H4 (cell line): ENCODE measurements at regions not wholly inside any gene's neighbourhood (a gene's known extent, or its start where the extent isn't known, plus 50 kb on each side); places are given as distances from the start of the nearest gene placed in this dataset.
"Not testable (repeated sequence)": the region's sequence is repeated elsewhere in the genome, so short reads cannot be mapped to it uniquely, and the experiment has no call there.

Source experiments
- DNase-seq: peaks from one replicate; pipeline ENCODE4 v3.0.0-alpha.2; 2015; ENCODE audit warnings: low spot score

DNA sequence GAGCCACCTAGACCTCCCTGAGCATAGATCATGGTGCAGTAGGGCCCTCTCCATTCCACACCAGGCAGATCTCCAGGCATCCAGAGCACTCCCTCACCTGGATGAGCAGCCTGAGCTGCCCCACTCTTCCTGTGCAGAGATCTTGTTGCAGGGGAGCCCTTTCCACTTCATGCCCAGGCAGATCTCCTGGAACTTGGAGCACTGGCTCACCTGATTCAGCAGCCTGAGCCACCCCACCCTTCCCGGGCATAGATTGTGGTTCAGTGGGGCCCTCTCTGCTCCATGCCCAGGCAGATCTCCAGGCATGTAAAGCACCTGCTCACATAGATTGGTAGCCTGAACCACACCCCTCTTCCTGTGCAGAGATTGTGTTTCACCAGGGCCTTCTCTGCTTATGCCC, 78.0 kb downstream of the SEC16B start:
- no peak for DNase-seq

DNA sequence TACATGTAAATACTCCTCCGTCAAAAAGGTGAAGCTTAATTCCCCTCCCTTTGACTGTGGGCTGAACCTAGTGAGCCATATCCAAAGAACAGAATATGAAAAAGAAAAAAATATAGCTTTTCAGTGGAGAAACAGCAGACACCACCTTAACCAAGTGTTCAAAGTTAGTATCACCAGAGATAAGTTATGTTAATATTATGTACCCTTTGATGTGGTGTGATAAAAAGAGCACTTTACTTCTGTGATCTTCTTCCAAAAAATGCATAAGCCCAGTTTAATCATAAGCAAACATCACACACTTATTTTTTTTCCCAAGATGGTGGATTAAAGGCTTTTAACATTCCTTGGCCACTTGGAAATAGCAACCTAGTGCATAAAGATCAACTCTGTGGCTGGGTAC, 79.4 kb downstream of the SEC16B start:
- no peak for DNase-seq

- no peak for DNase-seq
Observed at GRCh38 chr1:177884479-177885021, 85.3 kb downstream of the SEC16B start.

GRCh38 chr1:177883581-177883980, 86.3 kb downstream of the SEC16B start:
- no peak for DNase-seq

GRCh38 chr1:177880339-177880891, 89.4 kb downstream of the SEC16B start:
- no peak for DNase-seq

DNA sequence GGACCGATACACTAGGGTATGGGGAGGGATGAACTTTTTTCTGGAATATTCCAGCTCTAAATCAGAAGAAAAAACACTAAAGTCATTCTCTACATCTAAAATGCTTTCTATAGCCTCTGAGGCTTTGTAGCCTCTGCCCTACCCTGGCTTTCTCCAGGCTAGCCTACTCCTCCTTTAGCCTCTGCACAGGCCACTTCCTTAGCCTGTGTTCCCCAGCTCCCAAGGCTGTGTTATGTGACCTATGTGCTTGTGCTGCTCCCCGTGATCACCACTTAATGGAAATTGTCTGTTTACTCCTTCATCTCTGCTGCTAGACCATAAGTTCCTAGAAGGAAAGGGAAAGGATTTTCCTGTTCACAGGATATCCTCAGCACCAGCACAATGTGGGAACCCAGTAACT, 92.8 kb downstream of the SEC16B start:
- DNase-seq, result no peak

DNA sequence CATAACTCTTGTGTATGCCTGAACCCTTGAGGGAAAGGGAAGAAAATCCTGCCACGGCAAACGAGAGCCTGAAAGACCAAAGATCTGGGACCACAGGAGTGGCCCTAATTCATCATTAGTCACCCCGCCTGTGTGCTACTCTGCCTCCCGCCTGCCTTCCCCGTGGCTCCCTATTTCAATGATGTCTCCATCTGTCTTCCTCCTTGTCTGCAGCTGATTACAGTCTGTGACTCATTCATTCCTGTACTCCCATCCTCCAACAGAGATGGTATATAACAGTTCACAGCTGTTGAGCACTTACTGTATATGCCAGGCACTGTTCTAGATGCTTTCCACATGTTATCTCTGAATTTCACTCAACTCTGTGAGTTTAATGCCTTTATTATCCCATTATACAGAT, 96.6 kb downstream of the SEC16B start:
- no peak for DNase-seq

DNA sequence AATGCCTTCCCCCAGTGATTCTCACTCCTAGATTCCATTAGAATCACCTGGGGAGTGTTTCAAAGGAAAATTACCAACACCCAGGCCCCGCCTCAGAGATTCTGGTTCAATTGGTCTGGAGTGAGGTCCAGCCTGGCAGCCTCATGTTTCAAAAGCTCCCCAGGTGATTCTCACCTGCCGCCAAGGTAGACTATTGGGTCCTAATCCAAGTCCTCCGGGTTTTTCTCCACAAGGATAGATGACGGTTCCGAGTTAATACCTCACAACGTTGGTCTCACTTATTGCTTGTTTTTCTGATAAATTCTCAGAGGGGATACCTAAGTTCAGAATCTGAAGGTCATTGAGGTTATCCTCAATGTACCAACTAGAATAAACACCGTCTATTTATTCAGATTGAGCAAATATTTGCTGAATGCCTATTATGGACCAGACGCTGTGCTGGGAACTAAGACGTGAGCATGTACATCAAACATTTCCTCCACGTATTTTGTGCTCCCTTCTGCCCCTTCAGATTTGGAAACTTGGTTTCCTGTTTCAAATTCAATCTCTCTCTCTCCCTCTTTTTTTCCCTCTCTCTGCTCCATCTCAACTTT, 97.5 kb downstream of the SEC16B start:
- no peak for DNase-seq

GRCh38 chr1:177871613-177872307, 98.1 kb downstream of the SEC16B start:
- DNase-seq, result no peak

DNA sequence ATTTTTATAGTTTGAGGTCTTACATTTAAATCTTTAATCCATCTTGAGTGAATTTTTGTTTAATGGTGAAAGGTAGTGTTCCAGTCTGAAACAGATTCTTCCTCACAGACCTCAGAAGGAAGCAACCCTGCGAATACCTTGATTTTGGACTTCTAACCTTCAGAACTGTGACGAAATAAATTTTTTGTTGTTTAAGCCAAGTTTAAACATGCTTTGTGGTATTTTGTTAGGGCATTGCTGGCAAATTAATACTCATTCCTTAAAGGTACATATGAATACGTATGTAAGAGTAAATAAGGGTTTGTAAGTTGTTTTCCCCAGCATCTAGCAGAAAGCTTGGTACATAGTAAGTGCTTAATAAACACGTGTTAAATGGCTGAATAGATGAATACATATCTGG, 100.3 kb downstream of the SEC16B start:
- no peak for DNase-seq

GRCh38 chr1:177869011-177869410, 100.8 kb downstream of the SEC16B start:
- DNase-seq, result not testable (repeated sequence)

DNA sequence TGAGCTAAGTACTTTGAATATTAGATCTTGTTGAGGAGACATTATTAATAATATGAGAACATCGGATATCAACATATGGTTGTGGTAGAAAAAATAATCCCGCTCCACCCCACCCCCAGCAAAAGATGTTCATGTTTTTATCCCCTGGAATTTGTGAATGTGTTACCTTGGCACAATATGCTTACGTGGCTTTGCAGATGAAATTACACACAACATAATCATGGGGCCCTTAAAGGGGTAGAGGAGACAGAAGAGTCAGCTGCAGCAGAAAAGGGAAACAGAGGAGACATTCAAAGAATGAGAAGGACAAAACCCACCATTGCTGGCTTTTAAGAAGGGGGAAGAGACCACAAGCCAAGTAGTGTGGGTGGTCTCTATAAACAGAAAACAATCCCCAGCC, 104.1 kb downstream of the SEC16B start:
- no peak for DNase-seq

GRCh38 chr1:177864538-177865305, 105.1 kb downstream of the SEC16B start:
- no peak for DNase-seq

DNA sequence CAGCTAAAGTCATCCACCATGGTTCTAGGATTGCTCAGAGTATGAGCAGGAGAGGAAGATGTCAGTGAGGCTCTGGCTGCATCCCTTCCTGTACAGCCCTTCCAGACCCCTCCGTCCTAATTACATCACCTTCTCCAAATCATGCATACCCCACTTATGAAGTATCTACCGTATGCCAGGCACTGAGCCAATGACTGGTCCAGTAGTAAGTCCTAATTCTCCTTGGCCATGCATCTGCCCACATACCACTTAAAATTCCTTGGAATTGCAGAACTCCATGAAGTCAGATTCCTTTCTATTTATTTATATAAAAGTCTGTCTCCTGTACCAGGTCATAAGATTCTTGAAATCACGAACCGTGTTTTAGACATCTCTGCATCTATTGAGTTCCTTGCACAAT, 106.1 kb downstream of the SEC16B start:
- DNase-seq, result no peak

GRCh38 chr1:177862916-177863315, 106.9 kb downstream of the SEC16B start:
- no peak for DNase-seq

DNA sequence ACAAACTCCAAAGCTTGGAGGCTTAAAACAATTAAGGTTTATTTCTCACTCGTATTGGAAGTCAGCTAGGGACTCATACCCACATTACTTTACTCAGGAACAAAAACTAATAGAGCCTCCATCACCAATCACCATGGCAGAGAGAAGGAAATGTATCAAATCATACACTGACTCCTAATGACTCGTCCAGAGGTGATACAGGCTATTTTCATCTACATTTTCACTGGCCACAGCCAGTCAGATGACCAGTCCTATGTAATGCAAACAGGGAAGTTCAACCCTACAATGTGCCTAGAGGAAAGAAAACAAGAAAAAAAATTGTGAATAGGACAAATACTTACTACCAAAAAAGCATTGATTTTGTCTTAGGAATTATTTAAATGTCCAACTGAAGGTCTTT, 110.3 kb downstream of the SEC16B start:
- DNase-seq, result no peak

DNA sequence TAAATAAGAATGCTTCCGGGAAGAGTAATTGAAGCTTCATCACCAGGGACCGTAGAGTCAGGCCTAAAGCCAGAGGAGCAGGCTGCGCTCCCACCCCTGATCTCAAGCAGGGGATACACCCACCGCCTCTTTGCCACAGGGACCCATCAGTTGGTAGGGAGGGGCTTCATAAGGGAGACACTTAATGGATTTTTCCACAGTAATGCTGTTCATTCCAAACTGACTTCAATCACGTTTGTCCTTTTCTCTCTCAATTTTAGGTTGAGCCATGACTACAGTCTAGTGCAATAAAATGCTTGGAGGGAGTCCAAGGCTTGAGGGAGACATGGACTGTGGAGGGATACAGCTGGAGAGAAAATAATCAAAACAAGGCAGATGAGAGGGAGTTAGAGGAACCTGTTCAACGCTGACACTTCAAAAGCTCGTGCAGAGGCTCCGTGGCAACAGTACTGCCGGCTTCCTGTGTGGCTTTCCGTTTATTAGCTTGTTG, 111.5 kb downstream of the SEC16B start:
- no peak for DNase-seq

GRCh38 chr1:177857285-177857684, 112.6 kb downstream of the SEC16B start:
- no peak for DNase-seq

- DNase-seq, result no peak
Observed at GRCh38 chr1:177854951-177855350, 114.9 kb downstream of the SEC16B start.

DNA sequence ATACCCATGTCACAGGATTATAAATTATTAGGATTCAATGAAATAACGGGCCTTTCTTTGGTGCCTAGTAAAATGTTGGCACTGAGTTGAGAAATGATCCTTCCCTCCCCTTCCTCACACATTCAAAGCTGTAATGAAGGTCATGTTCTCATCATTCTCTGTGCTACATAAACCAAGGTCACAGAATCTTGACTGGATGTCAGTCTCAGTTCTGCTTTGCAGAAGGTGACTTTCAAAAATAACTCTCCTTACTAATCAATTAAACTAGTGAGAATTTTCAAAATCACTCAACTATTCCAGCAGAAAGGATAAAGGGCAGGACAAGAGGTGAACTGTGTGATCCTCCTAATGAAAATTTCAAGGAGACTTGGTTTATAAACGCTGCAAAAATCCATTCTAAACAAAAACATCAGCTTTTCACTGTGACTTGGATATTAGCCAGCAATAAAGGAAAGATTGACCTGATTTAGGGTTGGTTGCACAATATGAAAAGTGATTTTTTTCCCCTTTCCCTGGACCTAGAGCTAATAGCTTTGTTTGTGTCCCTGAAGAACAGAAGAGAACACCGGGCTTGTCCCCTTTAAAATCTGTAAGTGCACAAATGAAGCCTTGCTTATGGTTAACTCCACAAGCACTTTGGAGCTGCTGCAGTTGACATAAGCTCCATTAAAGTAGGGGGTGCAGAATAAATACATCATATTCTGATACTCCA, 120.1 kb downstream of the SEC16B start:
- DNase-seq, result no peak

- no peak for DNase-seq
Observed at GRCh38 chr1:177849130-177849529, 120.7 kb downstream of the SEC16B start.

DNA sequence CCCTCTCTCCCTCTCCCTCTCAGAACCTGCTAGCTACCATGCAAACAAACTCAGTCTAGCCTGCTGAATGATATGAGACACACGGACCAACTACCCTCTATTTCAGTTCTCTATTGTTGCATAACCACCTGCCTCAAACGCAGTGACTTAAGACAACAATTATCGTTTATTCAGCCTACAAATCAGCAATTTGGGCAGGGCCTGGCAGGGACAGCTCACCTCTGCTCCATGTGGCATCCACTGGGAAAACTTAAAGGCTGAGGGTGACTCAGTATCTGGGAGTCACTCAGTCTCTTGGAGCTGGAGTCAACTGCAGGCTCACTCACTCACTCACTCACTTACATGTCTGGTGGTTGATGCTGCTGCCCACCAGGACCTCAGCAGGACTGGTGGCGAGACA, 121.3 kb downstream of the SEC16B start:
- DNase-seq, result no peak
